ENCODE measurements at regions not wholly inside any gene's neighbourhood (a gene's known extent, or its start where the extent isn't known, plus 50 kb on each side); places are given as distances from the start of the nearest gene placed in this dataset.

DNA sequence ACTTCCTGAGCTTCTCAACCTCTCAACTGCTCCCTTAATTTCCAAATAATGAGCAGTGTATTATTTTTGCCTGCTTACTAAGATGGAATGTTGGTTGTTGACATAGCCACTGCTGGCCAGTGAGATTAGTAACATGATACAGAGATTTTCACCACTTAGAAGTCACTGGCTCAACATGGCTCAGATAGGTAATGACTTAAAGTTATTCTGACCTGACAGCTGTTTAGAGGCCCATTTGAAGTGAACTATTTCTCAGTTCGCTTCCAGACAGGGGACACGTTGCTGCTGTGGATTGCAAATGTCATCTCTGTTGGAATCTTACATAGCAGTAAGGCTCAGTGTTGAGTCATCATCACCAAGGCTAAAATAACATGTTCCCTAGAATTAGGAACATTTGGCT is 490.2 kb downstream of the TLE4 start:
- Histone ChIP-seq H3K27ac (ENCODE audit: low read depth, low read length) (no peak overlapping the region), H3F3A (ENCODE audit: insufficient read depth) (no peaks in the 10 kb centered on the region), H4K20me1 (ENCODE audit: low read depth, low read length) (no peaks in the 10 kb centered on the region), H2AFZ (ENCODE audit: low read depth, low read length, severe bottlenecking) (no peak overlapping the region), H3K36me3 (ENCODE audit: low read length) (no peaks in the 10 kb centered on the region), H3K9me2 (replicated peaks; ENCODE audit: insufficient read depth, low read length) (0 out of 2 replicates have a peak, but pooled peaks cover 3% of the 10 kb centered on the region), H3K79me2 (ENCODE audit: insufficient read depth, low read length) (no peaks in the 10 kb centered on the region), H3K9ac (ENCODE audit: low read length) (no peak overlapping the region), H3K4me2 (ENCODE audit: low read depth, low read length, poor library complexity, severe bottlenecking) (no peak overlapping the region), H3K4me3 (ENCODE audit: insufficient read depth, low read length, poor library complexity, severe bottlenecking) (no peak overlapping the region), H3K9me3 (ENCODE audit: insufficient read depth, low read length) (no peaks in the 10 kb centered on the region), H3K27me3 (ENCODE audit: low read length) (no peaks in the 10 kb centered on the region)
- no peak for TF ChIP-seq CTCF (IDR thresholded peaks at IDR 0.05; ENCODE audit: insufficient read depth, low read length, poor library complexity, severe bottlenecking)
- no peak for TF ChIP-seq EZH2phosphoT487 (conservative IDR thresholded peaks at IDR 0.05; ENCODE audit: low read length)

DNA sequence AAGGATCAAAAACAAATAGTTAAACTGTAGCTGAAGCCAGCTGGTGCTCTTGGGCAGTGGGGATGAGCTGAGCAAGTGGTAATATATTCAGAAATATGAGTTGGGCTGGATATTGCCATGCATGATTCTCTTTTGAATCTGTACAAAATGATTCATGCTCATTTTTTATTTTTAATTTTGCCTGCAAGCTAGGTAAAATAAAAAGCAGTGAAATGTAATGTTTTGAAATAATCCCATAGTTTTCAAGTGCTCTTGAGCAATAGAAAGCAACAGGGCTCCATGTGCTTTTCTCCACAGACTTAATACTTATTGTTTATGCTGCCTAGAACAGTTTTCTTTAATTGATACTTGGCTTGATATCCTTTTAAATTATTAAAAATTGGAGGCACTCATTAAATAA is 489.3 kb downstream of the TLE4 start:
- Histone ChIP-seq H3K36me3 (ENCODE audit: low read length) (no peaks in the 10 kb centered on the region), H2AFZ (ENCODE audit: low read depth, low read length, severe bottlenecking) (no peak overlapping the region), H3K9me3 (ENCODE audit: insufficient read depth, low read length) (no peaks in the 10 kb centered on the region), H4K20me1 (ENCODE audit: low read depth, low read length) (no peaks in the 10 kb centered on the region), H3K27ac (ENCODE audit: low read depth, low read length) (no peak overlapping the region), H3K9ac (ENCODE audit: low read length) (no peak overlapping the region), H3K27me3 (ENCODE audit: low read length) (no peaks in the 10 kb centered on the region), H3K4me2 (ENCODE audit: low read depth, low read length, poor library complexity, severe bottlenecking) (no peak overlapping the region), H3K79me2 (ENCODE audit: insufficient read depth, low read length) (no peaks in the 10 kb centered on the region), H3K9me2 (replicated peaks; ENCODE audit: insufficient read depth, low read length) (peaks cover 3% of the 10 kb centered on the region; the same call in 1 of the 2 replicates), H3K4me3 (ENCODE audit: insufficient read depth, low read length, poor library complexity, severe bottlenecking) (no peak overlapping the region), H3F3A (ENCODE audit: insufficient read depth) (no peaks in the 10 kb centered on the region)
- TF ChIP-seq EZH2phosphoT487 (conservative IDR thresholded peaks at IDR 0.05; ENCODE audit: low read length) (no peak), CTCF (IDR thresholded peaks at IDR 0.05; ENCODE audit: insufficient read depth, low read length, poor library complexity, severe bottlenecking) (no peak)

- H3F3A ChIP-seq (ENCODE audit: insufficient read depth): no peaks in the 10 kb centered on the region
- H3K27me3 ChIP-seq (ENCODE audit: low read length): no peaks in the 10 kb centered on the region
- no peaks in the 10 kb centered on the region for H4K20me1 ChIP-seq (ENCODE audit: low read depth, low read length)
- no peak overlapping the region for H3K9ac ChIP-seq (ENCODE audit: low read length)
- H3K9me3 ChIP-seq (ENCODE audit: insufficient read depth, low read length): no peaks in the 10 kb centered on the region
- no peaks in the 10 kb centered on the region for H3K36me3 ChIP-seq (ENCODE audit: low read length)
- peaks cover 3% of the 10 kb centered on the region; the same call in 1 of the 2 replicates for H3K9me2 ChIP-seq (replicated peaks; ENCODE audit: insufficient read depth, low read length)
- no peak overlapping the region for H3K4me2 ChIP-seq (ENCODE audit: low read depth, low read length, poor library complexity, severe bottlenecking)
- no peak for TF ChIP-seq CTCF (IDR thresholded peaks at IDR 0.05; ENCODE audit: insufficient read depth, low read length, poor library complexity, severe bottlenecking)
- no peak for TF ChIP-seq EZH2phosphoT487 (conservative IDR thresholded peaks at IDR 0.05; ENCODE audit: low read length)
- no peaks in the 10 kb centered on the region for H3K79me2 ChIP-seq (ENCODE audit: insufficient read depth, low read length)
- no peak overlapping the region for H3K4me3 ChIP-seq (ENCODE audit: insufficient read depth, low read length, poor library complexity, severe bottlenecking)
- H3K27ac ChIP-seq (ENCODE audit: low read depth, low read length): no peak overlapping the region
- no peak overlapping the region for H2AFZ ChIP-seq (ENCODE audit: low read depth, low read length, severe bottlenecking)
Observed at GRCh38 chr9:80059979-80060378, 488.2 kb downstream of the TLE4 start.
